ENCODE measurements at regions not wholly inside any gene's neighbourhood (a gene's known extent, or its start where the extent isn't known, plus 50 kb on each side); places are given as distances from the start of the nearest gene placed in this dataset.
"Not testable (repeated sequence)": the region's sequence is repeated elsewhere in the genome, so short reads cannot be mapped to it uniquely, and the experiment has no call there.

DNA sequence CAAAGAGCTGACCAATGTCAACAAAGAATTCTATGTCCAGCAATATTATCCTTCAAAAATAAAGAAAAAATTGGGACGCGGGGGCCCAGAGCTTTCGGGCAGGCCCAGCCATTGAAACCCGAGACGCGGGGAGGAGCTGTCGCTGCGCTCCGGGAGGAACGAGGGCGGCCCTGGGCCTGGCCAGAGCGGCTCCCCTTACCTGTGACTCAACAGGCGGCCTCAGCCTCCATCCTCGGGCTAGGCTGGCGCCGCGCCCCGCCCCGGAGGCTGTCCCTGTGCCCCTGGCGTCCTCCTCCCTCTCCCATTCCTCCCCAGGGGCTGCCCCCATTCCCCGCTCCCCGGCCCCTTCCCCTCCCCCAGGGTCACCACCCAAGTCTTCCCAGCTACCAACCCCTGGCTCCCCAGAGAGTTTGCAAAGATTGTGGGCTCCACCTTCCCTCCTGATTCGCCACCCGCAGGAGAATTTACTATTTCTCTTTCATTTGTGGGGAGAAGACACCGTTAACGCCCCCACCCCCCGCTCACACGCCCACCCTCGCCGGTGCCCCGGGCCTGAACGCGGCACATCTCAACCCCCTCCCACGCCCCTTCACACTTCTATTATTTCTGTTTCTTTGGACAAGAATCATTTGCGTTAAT, 127.9 kb downstream of the ARRDC4 start:
- not testable (repeated sequence) for TF ChIP-seq POLR2AphosphoS5, CTCF, EP300, POLR2A (IDR thresholded peaks at IDR 0.05)

All from sigmoid colon (tissue), 4 donors.